Duodenal mucosa (tissue), 2 donors: ENCODE measurements at regions not wholly inside any gene's neighbourhood (a gene's known extent, or its start where the extent isn't known, plus 50 kb on each side); places are given as distances from the start of the nearest gene placed in this dataset.
"Not testable (repeated sequence)": the region's sequence is repeated elsewhere in the genome, so short reads cannot be mapped to it uniquely, and the experiment has no call there.

Experiments
- H3K27ac ChIP-seq: one replicate; pipeline ENCODE4 v1.7.0; 2013; ENCODE audit warnings: low read depth, low read length
- H3K27me3 ChIP-seq, 2 donors: one replicate each; pipeline ENCODE4 v1.7.0; 2013; ENCODE audit warnings: low read length in 2 of 2, control low read depth in 1 of 2; ENCODE audit not compliant: insufficient read depth in 2 of 2, control insufficient read depth in 1 of 2
- H3K36me3 ChIP-seq, 2 donors: one replicate each; pipeline ENCODE4 v1.7.0; 2013; ENCODE audit warnings: low read length in 2 of 2, control low read depth in 1 of 2; ENCODE audit not compliant: insufficient read depth in 2 of 2, control insufficient read depth in 1 of 2
- H3K4me1 ChIP-seq, 2 donors: one replicate each; pipeline ENCODE4 v1.7.0; 2013; ENCODE audit warnings: low read length in 2 of 2, control low read depth in 1 of 2; ENCODE audit not compliant: insufficient read depth in 2 of 2, control insufficient read depth in 1 of 2
- H3K4me3 ChIP-seq, 2 donors: one replicate each; pipeline ENCODE4 v1.7.0; 2013; ENCODE audit warnings: low read length in 2 of 2, low read depth in 1 of 2
- H3K9ac ChIP-seq, 2 donors: one replicate each; pipeline ENCODE4 v1.7.0; 2013; ENCODE audit warnings: low read length in 2 of 2, low read depth in 1 of 2
- H3K9me3 ChIP-seq, 2 donors: one replicate each; pipeline ENCODE4 v1.7.0; 2013; ENCODE audit warnings: low read length in 2 of 2, control low read depth in 1 of 2; ENCODE audit not compliant: control insufficient read depth in 1 of 2

DNA sequence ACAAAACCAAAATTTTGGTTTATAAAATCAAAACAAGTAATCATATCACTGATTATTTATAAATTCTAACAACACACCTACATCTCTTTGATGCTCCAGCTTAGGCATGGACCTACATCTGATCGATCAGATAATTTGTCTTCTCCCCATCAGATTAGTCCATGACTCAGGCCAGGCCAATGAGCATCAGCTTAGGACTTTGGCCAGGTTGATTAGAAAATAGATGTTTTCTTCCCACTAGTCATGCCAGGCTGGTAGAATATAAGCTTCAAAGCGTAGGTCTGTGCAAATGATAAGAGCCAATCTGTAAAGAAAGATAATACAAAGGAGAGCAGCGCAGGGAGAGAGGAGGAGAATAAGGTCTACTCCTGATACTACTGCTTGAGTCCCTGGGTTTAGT, 1487.9 kb downstream of the FAM181B start:
- Histone ChIP-seq H3K27ac (no peak overlapping the region), H3K4me3 (no peak overlapping the region), H3K27me3 (no peaks in the 10 kb centered on the region), H3K36me3 (no peaks in the 10 kb centered on the region), H3K4me1 (peaks cover 12 to 20% of the 10 kb centered on the region in 2 donors), H3K9ac (no peak overlapping the region), H3K9me3 (no peaks in the 10 kb centered on the region)

DNA sequence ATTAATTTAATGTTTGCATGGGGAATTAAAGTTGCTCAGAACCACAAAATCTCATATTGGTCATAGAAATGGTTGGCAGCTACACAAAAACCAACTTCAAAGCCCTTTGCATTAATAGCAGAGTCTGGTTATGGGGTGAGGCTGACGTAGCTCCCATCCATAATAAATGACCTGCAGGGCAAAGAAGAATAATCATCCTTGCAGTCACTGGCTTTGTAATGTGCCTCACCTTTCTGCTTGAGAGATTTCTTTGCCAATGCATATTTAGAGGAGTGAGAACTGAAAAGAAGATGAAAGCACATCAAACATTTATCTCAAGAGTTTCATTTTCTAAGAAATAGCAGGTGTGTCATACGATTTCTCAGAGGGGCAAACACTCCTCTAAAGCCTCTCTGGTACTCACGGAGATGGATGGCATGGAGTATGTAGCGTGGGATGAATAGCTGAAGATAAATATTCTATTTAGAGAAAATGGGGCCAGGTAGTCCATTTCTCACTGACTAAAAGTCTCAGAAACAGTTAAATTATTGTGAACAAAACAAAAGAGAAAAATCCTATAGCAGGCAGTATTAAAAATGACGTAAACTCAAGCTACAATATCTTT, 1491.9 kb downstream of the FAM181B start:
- Histone ChIP-seq H3K36me3 (no peaks in the 10 kb centered on the region), H3K9ac (no peak overlapping the region), H3K27me3 (no peaks in the 10 kb centered on the region), H3K9me3 (no peaks in the 10 kb centered on the region), H3K27ac (no peak overlapping the region), H3K4me3 (no peak overlapping the region), H3K4me1 (peaks cover 5 to 14% of the 10 kb centered on the region in 2 donors)

DNA sequence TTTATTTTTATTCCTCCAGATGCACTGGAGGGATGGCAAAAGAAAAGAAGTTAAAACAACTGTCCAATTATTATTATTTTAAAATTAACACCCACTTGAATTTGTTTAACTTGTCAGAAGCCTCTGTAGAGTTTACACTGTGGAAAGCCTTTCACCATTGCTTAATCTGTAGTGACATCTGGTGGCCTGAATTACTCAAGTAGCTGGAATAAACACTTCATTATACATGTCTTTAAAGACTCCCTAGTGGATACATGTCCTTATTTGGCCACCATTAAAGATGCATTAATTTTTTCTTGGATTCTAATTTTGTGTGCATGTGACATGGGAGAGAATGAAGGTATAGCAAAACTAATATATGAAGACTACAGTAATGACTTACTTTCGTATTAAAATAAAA, 1496.5 kb downstream of the FAM181B start:
- Histone ChIP-seq H3K9ac (no peak overlapping the region), H3K4me3 (no peak overlapping the region)

DNA sequence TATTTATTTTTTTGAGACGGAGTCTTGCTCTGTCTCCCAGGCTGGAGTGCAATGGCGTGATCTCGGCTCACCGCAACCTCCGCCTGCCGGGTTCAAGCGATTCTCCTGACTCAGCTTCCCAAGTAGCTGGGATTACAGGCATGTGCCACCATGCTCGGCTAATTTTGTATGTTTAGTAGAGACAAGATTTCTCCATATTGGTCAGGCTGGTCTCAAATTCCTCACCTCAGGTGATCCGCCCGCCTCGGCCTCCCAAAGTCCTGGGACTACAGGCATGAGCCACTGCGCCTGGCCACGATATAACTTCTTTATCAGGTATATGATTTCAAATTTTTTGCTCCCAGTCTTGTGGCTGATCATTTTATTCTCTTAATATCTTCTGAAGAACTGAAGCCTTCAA, 1506.3 kb downstream of the FAM181B start:
- H3K9ac ChIP-seq, H3K36me3 ChIP-seq, H3K4me1 ChIP-seq, H3K27ac ChIP-seq, H3K9me3 ChIP-seq, H3K4me3 ChIP-seq, H3K27me3 ChIP-seq: not testable (repeated sequence)

More for the DNA sequence above, 1496.5 kb downstream of the FAM181B start:
- Histone ChIP-seq H3K36me3 (no peaks in the 10 kb centered on the region), H3K27me3 (no peaks in the 10 kb centered on the region), H3K9me3 (no peaks in the 10 kb centered on the region), H3K27ac (no peak overlapping the region), H3K4me1 (no peaks in the 10 kb centered on the region)

DNA sequence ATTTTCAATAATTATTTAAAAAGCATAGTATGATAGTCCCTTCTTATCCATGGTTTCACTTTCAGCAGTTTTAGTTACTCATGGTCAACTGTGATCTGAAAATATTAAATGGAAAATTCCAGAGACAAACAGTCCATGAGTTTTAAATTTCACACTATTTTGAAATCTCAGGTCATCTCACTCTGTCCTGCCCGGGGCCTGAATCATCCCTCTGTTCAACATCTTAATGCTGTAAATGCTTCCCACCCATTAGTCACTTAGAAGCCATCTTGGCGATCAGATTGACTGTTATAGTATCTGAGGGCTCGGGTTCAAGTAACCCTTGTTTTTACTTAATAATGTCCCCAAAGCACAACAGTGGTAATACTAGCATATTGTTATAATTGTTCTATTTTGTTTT, 1509.3 kb downstream of the FAM181B start:
- no peaks in the 10 kb centered on the region for H3K4me1 ChIP-seq
- H3K9me3 ChIP-seq = no peaks in the 10 kb centered on the region
- H3K36me3 ChIP-seq = no peaks in the 10 kb centered on the region
- no peak overlapping the region for H3K4me3 ChIP-seq
- H3K9ac ChIP-seq = no peak overlapping the region
- H3K27me3 ChIP-seq = no peaks in the 10 kb centered on the region
- no peak overlapping the region for H3K27ac ChIP-seq

DNA sequence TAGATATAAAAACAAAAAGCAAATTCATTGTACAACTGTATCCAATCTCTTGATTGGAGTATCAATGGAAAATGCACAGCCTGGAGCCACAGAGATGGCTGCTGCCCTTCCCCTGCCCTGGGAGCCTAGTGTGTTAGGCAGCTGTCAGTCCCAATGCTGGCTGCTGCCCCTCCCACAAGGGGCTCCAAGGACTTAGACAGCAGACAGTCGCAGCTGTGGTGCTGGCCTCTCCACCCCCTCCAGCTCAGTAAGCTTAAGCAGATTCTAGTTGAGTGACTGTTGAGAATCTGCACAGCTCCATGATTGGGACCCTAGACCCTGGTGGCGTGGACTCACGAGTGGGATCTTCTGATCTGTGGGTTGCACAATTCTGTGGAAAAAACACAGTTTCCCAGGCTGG, 1511.2 kb downstream of the FAM181B start:
- no peak overlapping the region for H3K4me3 ChIP-seq
- H3K27ac ChIP-seq = no peak overlapping the region
- no peaks in the 10 kb centered on the region for H3K9me3 ChIP-seq
- no peaks in the 10 kb centered on the region for H3K27me3 ChIP-seq
- no peak overlapping the region for H3K9ac ChIP-seq
- H3K4me1 ChIP-seq = no peaks in the 10 kb centered on the region
- no peaks in the 10 kb centered on the region for H3K36me3 ChIP-seq

DNA sequence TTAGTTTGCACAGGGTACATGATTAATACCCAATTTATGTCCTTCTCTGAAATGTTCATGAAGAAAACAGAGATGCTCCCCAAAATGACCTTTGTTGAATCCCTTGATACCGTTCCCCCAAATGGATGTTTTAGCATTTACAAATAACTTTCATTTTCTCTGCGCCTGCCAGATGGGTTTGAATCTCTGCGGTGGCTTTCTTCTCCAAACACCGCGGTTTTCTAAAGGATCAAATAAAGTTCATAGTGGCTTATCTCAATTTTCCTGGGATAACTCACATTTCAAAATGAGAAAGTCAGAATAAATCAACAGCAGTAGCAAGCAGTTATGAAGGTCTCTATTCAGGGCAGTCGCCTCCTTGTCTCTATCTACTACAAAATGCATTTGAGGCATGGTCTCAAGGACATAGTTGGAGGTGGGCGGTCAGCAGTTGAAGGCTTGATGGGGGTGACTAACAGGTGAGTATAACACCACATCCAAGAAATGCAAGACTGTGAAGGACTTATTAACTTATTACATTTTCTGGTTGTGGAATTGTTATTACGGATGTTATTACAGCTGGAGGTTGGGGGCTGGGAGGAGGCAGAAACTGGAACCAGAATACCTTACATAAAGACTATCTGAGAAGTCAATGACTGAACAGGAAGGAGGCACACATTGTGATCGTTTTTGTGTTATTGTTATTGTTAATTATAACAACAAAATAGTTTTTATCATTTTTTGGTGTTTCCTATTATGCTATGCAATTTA, 1513.3 kb downstream of the FAM181B start:
- Histone ChIP-seq H3K27me3 (no peaks in the 10 kb centered on the region), H3K27ac (no peak overlapping the region), H3K9me3 (no peaks in the 10 kb centered on the region), H3K4me3 (no peak overlapping the region), H3K4me1 (no peaks in the 10 kb centered on the region), H3K36me3 (no peaks in the 10 kb centered on the region), H3K9ac (no peak overlapping the region)

DNA sequence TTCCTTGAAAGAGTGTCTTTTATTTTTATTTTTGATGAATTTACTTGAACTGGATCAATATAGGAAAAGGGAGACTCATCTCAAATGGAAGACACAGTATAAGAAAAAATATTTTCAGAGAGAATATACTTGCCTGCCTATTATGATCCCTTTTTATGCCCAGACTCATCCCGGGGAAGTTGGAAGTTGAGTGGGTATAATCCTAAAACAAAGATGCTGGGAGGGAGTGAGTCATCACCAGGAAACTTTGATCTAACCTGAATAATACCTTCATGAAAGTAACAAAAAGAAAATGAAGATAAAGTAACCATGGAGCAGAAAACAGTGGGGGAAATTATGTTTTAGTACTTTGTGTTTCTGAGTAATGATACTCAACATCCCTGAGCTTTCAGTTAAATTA, 1514.0 kb downstream of the FAM181B start:
- Histone ChIP-seq H3K4me1 (no peaks in the 10 kb centered on the region), H3K36me3 (no peaks in the 10 kb centered on the region), H3K27ac (no peak overlapping the region), H3K9me3 (no peaks in the 10 kb centered on the region), H3K27me3 (no peaks in the 10 kb centered on the region), H3K4me3 (no peak overlapping the region), H3K9ac (no peak overlapping the region)

DNA sequence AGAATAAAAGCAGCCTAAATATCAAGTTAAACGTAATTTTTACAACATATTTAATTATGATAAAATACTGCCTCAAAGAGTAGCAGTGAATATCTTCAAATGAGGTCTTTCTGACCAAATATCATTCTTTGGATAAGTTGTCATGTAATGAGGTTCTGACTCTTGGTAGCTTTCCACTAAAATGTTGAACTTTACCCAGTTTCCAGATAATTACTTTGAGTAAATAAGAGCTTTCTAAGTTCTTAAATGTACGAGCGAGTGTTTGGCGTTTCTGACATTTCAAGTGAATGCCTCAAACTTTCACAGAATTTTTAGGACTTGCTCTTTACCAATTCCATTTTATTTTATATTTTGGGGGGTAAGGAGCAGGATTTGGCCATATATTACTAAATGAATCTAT, 1515.2 kb downstream of the FAM181B start:
- Histone ChIP-seq H3K9ac (no peak overlapping the region), H3K9me3 (peaks cover 0 to 6% of the 10 kb centered on the region in 2 donors), H3K27me3 (no peaks in the 10 kb centered on the region), H3K36me3 (no peaks in the 10 kb centered on the region), H3K4me1 (no peaks in the 10 kb centered on the region), H3K4me3 (no peak overlapping the region), H3K27ac (no peak overlapping the region)

DNA sequence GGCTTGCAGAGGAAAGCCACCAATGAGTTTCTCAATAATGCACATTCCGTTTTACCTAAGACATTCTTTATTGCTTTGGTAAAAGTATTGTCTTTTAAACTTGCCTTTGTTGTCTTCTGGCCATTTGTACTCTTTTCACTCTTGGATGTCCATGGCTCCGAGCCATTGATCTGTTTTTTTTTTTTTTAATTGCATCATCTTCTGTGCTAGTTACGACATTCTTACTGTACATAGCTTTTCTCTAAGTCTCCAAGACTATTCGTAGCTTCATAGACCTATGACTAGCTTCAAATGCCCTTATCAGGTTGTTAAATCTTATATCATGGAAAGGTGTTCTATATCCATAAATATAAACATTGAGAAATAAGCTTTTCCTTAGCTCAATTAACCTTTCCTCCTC, 1522.6 kb downstream of the FAM181B start:
- H3K27me3 ChIP-seq = no peaks in the 10 kb centered on the region
- H3K27ac ChIP-seq = no peak overlapping the region
- no peak overlapping the region for H3K9ac ChIP-seq
- H3K4me1 ChIP-seq = no peaks in the 10 kb centered on the region
- H3K36me3 ChIP-seq = no peaks in the 10 kb centered on the region
- H3K4me3 ChIP-seq = no peak overlapping the region
- H3K9me3 ChIP-seq = peaks cover 0 to 6% of the 10 kb centered on the region in 2 donors
